DOHH2 (cell line): ENCODE measurements at regions not wholly inside any gene's neighbourhood (a gene's known extent, or its start where the extent isn't known, plus 50 kb on each side); places are given as distances from the start of the nearest gene placed in this dataset.

Experiments used
- CTCF ChIP-seq: fragments of 200-600 bp; sonication (generic); IDR thresholded peaks from one replicate; pipeline ENCODE4 v1.5.1; 2014; ENCODE audit warnings: antibody characterized with exemption, mild to moderate bottlenecking, low read depth, low read length; ENCODE audit not compliant: poor library complexity, severe bottlenecking
- EZH2phosphoT487 ChIP-seq: fragments of 200-600 bp; sonication (generic); IDR thresholded peaks from 2 replicates; pipeline ENCODE4 v1.6.1; 2017; ENCODE audit warnings: borderline replicate concordance, mild to moderate bottlenecking, antibody characterized with exemption, low read length, moderate library complexity, mixed read lengths

DNA sequence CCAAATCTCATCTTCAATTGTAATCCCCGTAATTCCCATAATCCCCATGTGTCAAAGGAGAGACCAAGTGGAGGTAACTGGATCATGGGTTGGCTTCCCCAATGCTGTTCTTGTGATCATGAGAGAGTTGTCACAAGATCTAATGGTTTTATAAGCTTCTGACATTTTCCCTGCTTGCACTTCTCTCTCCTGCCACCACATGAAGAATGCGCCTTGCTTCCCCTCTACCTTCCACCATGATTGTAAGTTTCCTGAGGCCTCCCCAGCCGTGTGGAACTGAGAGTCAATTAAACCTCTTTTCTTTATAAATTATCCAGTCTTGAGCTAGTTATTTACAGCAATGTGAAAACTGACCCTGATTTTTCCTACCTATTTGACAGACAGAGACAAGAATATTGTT lies 162.5 kb upstream of the SYT6 start:
- TF ChIP-seq CTCF, result no peak
- TF ChIP-seq EZH2phosphoT487, result no peak
